ENCODE measurements at regions not wholly inside any gene's neighbourhood (a gene's known extent, or its start where the extent isn't known, plus 50 kb on each side); places are given as distances from the start of the nearest gene placed in this dataset.

DNA sequence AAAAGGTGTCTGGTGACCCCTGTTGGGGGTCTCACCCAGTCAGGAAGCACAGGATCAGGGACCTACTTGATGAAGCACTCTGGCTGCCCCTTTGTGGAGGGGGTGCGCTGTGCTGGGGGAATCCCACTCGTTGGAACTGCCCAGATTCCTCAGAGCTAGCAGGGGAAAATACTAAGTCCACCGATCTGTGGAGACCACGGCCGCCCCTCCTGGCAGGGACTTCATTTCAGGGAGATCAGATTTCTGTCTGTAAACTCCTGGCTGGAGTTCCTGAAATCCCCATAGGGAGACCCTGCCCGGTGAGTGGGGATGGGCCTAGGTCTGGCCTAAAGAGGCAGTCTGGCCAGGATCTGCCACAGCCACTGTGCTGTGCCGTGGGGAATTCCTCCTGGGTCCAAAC lies 79.3 kb upstream of the ADCY1 start:
- TF ChIP-seq, protein P1, sequence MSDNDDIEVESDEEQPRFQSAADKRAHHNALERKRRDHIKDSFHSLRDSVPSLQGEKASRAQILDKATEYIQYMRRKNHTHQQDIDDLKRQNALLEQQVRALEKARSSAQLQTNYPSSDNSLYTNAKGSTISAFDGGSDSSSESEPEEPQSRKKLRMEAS (IDR thresholded peaks at IDR 0.05): no peak
- TF ChIP-seq TAF1 (IDR thresholded peaks at IDR 0.05; ENCODE audit: low read depth) (no peak), ZBTB7A (IDR thresholded peaks at IDR 0.05; ENCODE audit: low read depth) (no peak), CEBPB (IDR thresholded peaks at IDR 0.05) (no peak), EP300 (IDR thresholded peaks at IDR 0.05; ENCODE audit: borderline replicate concordance) (no peak), NFIC (IDR thresholded peaks at IDR 0.05) (no peak), RAD21 (IDR thresholded peaks at IDR 0.05; ENCODE audit: low read depth) (no peak)

All from Ishikawa (cell line).